TTC549 (cell line): ENCODE measurements at regions not wholly inside any gene's neighbourhood (a gene's known extent, or its start where the extent isn't known, plus 50 kb on each side); places are given as distances from the start of the nearest gene placed in this dataset.

Experiments
- FAIRE-seq: peaks from 2 replicates; lab custom pipeline; 2012; peaks lifted over from hg19 to GRCh38; lab: Jason Lieb, UNC

DNA sequence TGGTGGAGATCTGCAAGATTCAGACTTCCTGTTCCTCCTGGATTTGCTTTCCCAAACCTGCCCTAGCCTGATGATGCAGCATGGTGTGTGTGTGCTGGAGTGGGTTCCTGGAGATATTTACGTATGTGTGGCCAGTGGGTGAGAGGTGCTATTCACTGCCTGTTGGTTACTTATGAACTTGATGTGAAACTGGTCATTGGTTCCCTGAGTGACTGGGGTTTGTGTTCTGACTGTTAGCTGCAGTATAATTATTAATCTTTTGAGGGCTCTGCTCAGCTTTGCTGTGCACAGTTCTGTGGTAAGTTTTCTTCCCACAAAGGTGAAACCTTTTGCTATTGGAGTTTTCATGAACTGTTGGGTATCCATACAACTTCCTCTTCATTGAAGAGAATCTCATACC lies 541.8 kb upstream of the FBXO33 start:
- no peak for FAIRE-seq

DNA sequence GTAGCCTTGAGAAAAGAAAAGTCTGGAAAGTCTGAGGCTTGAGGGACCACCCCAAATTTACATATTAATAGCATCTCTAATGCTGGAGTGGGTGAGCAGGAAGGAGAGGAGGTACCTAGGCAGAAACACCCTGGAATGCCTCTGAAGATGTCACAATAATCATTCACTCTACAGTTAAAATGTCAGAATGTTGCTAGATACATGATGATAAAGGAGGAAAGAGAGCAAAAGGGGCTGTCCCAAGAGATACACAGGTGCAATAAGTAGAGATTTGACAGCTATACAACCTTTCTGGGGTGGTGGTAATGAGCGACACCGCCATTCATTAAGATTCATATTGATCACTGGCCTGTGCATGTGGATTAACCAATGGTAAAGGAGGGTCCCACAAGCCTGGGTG lies 540.5 kb upstream of the FBXO33 start:
- FAIRE-seq, result no peak

DNA sequence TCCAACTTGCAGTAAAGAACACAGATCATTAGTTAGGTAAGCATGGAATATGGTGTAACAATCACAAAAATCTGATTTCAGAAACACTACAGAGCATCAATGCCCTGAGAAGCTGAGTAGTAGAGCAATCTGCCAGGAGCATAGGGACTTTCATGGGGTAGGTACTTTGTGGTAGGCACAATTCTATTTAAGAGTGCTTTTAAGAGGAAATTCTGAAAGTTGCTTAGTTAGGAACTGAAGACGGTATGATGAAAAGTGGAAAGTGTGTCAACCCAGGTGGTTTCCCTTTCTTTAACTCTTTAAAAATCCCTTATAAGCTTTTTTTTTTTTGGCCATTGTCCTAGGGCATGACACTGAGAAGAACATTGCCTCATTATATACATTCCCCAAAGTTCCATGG lies 535.7 kb upstream of the FBXO33 start:
- no peak for FAIRE-seq

DNA sequence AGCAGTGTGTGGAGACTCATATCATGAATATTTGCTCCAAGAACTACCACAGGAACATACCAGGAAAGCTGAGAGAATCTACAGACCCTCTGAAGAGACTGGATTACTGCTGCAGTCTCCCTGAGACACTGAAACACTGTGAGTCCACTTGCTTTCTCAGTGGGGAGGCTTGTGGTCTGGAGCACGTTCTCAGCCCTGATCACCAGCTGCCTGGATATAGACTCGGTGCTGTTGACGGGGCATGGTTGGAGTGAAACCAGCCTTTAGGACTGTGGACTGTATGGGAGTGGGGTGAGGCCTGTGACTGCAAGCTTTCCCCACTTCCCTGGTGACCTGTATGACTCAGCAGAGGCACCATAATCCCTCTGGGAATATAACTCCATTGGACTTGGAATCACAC lies 525.8 kb upstream of the FBXO33 start:
- FAIRE-seq, result no peak

DNA sequence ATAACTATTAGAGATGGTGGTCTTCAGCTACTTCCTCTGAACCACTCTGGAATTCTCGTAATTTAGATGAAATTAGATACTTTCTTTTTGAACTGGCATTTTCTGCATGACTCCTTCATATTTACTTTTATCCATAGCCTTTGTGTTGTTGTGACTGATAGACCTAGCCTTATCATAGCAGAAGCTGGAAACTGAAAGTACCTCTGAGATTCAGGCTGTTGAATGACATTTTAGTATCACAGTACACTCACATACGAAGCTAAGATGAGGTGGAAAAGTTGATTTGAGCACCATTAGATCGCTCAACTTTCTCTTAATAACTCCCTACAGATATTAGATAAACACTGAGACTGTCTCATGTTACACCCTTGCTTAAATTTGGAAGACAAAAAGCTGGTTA lies 525.1 kb upstream of the FBXO33 start:
- FAIRE-seq, result no peak

DNA sequence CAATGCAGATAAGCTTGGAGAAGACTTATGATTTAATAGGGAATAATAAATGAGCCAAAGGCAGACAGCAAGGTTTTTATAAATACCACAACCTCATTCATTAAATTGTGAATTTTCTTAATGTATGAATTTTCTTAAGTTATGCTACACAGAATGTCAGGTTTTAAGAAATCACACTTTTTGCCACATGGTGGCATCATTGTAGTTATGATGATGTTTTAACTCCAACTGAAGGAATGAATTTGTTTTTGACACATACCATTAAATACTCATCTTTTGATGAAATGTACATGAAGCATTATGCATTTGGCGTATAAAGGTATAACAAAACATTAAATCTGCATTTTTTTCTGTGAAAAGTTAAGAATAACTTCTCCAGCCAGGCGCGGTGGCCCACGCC lies 524.1 kb upstream of the FBXO33 start:
- no peak for FAIRE-seq

DNA sequence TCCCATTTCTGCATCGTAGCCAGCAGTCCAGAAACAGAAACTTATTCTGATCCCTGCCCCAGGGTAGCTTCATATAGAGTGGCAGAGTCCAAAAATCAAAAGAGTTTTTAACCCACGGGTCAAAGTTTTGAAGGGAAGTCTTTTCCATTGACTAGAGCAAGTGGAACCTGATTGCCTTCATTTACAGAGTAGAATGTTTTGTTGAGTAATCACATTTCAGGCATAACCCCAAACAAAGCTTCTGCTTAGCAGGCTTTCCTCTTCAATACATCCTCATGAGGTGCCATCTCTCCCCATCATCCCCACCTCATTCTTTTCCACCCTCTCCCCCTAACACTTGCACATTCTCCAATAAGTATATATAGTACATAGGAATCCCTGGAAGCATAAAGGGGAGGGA lies 516.0 kb upstream of the FBXO33 start:
- FAIRE-seq, result no peak

DNA sequence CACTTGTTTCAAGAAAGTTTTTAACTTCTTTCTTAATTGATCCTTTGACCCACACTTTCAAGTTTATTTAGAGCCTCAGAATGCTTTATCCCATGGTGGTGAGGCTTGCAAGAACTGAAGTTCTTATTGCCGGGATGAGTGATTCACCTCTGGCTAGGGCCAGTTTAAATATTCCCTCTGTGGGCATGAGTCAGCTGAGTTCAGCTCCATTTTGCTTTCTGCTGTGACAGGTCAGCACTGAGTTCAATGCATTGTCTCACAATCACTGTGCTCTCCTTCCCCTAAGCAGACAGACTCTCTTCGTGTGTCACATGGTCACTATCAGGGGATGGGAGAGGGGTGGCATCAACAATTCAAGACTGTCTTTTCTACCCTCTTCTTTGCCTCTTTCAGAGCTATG lies 514.6 kb upstream of the FBXO33 start:
- FAIRE-seq, result no peak

DNA sequence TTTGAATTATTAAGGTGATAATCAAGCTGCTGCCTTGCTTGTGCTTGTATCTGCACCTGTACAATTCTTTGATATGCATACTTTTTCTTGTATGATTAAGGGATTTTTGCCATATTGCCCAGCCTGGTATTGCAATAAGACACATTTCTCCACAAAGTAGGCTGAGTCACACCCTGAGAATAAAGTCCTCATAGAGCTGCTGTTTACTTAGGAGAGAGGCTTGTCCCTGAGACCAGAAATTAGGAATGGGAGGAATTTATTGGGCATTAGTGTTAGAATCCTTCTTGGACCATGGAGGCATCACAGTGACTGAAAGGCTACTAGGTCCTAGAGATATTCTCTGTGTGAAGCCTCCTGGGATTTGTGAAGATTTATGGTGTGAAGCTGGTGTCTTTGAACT lies 506.8 kb upstream of the FBXO33 start:
- FAIRE-seq, result no peak

DNA sequence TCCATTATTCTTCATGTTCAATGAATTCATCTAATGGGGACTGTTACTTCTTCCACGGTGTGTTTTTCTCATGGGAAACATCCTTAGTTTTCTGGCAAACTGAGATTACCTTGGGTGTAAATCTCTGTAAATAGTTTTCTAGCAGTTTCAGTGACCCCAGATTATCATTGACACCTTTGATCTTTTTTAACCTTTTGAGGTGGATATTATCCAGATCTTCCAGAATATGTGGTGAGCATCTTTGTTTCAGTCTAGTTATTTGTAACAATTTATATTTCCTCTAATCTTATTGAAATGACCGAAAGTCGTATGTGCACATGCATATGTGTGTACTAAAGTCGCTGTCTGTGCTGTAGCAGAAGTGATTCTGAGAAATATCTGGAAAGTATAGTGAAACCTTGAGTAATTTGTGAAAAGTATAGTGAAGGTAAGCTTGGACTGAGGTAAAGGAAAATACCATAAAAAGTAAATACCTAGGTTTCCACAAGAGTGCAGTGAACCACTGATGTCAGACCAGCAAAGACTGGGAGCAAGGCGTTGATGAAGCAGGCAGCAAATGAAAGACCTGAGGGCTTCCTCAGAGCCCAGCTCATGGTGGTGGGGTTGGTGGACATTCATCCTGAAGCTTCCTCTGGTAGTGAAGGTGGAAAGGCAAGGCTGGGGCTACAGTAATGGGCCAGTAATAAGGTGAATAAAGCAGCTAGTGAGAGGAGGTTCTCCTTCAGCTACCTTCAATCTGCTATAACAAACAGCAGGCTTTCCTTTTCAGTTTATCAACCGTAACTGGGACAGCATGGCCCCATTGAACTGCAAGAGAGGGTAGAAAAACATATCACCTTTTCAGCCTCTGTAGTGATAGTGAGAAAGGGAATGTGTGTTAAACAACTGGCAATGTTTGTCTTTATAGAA lies 480.2 kb upstream of the FBXO33 start:
- no peak for FAIRE-seq

DNA sequence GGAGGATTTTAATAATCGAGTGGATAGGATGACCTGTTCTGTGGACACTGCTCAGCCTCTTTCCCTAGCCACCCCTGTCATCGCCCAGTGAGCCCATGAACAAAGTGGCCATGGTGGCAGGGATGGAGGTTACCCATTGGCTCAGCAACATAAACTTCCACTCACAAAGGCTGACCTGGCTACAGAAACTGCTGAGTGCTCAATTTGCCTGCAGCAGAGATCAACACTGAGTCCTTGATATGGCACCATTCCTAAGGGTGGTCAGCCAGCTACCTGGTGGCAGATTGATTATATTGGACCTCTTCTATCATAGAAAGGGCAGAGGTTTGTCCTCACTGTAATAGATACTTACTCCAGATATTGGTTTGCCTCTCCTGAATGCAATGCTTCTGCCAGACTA lies 465.4 kb upstream of the FBXO33 start:
- no peak for FAIRE-seq

DNA sequence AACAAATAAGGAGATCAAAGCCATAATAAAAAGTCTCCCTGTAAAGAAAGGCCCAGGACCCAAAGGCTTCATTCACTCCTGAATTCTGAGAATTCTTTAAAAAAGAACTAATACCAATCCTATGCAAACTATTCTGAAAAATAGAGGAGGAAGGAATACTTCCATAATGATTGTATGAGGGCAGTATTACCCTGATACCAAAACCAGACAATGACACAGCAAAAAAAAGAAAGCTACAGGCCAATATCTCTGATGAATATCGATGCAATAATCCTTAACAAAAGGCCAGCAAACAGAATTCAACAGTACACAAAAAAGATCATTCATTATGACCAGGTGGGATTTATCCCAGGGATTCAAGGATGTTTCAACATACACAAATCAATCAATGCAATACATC lies 457.8 kb upstream of the FBXO33 start:
- no peak for FAIRE-seq

DNA sequence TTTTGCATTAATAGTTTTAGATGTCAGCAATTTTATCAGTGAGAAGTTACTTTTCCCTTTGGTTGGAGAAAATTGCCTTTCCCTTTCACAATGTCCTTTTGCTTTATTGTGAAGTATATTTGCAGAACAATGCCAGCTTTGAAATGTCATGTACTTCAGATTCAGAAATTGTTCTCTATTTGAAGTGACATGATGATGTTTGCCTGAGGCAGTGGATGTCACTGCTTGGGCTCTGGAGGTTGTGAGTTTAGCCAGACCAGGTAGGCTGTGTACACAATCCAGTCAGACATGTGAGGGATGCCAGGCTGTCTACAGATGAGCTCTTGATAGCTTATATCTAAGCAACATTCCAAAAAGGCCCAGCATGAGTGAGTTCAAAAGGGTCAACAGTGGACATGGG lies 451.9 kb upstream of the FBXO33 start:
- no peak for FAIRE-seq

DNA sequence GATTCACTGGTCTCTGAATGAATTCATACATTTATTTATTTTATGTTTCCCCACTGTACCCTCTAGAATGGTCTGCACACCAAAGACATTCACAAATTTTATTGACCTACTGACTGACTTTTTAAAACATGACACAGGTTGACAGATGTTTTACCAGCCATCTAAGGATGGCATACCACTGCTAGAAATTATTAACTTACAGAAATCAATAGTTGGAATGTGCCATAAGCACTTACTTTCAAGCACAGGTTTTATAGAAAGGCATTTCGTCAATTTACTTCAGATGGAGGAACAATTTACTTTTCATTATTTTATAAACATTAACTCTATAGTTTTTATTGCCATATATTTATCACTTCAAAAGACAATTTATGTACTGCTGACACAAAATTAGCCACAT lies 448.7 kb upstream of the FBXO33 start:
- no peak for FAIRE-seq

DNA sequence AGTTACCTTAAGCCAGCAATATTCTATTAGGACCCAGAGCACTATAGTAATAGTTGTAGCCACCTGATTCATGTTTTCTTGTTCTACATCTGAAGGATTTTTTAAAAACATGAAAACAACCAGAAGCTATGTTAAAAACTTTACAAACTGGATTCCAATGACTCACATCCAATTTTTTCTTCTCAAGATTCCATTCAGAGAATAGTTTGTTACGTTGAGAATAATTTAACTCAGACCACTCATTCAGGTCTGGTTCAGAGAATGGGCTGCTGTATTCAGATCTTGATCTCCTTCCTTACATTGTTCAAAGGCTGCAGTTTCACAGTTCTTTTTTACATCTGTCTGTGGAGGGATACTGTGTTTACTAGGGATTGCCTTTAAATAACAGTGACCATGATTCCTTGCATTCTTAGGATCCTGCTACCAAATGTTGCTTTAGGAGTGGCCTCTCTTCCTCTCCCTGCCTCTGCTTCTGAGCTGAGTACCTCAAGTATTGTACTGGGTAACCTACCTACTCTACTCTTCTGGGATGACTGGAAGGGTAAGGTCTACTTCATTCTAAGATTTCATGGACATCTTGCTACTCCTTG lies 448.0 kb upstream of the FBXO33 start:
- FAIRE-seq, result no peak

DNA sequence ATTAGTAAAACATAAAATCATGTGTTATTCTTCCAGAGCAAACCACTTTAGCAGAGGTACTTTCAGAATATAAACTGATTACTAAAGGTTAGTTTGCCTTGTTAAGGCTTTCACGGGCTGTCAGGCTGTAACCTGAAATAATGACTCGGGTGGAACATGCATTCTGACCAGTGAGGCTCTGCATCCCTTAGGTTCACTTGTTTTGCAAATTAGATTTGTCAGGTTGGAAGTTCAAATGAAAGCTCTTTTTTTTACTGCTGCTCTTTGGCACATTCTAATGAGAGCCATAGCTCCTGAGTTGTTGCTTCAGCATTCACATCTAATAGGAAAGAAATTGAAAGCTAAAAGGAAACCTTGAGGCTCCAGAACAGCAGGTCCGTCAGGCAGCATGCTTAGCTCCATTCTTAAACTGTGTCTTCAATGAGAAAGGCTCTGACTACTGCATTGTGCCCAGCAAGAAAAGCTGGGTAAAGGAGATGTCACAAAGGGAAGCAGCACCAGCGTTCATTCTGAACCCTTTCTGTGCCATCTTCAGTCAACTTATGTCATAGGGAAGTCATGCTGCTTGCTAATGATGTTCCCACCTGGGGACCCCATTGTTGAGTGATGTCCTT lies 445.5 kb upstream of the FBXO33 start:
- FAIRE-seq, result no peak

DNA sequence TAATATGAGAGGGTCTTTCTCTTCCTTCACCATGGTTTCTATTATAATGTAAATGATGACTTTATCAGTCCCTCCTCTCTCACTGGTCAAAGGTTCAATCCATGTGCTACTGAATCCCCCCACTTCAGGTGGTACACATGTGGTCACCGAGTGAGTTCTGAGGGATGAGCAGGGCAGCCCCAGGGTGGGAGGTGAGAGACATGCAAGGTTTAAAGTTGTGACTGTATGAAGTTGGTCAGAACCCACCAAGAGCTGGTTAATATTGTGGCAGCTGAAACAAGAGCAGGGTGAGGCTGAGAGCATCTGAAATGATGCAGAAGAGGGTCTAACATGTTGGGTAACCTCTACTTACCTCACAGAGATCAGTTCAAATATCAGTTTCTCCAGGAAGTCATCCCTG lies 444.7 kb upstream of the FBXO33 start:
- FAIRE-seq, result no peak

DNA sequence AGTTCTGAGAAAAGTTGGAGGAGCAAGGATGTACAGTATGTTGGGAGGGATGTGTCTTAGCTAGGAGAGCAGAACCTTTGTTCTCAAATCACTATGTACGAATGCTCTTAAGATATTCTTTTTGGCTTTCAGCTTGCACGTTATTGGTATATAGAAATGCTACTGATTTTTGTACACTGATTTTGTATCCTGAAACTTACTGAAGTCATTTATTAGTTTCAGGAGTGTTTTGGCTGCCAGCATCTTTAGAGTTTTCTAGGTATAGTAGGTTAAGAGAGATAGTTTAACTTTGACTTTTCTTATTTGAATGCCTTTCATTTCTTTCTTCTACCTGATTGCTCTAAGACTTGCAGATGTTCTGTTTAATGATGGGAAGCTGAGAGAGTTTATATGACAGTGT lies 442.8 kb upstream of the FBXO33 start:
- FAIRE-seq, result no peak

DNA sequence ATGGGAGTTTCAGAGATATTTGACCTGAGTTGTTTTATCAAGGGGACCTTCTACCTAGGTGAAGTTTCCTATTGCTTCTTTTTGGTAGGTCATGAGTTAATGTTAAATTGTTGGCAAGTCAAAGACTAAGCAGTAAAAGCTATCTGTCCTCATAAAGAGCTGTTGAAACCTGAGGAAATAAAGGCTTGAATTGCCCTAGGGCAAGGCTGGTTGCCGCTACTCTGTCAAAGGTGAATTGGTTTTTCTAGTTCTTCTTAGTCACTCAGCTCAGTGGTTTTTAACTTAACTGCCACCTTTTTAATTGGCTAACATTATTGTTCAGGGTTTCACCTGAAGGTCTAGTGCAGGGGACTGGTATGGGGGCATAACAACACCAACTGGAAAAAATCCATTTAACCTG lies 441.6 kb upstream of the FBXO33 start:
- no peak for FAIRE-seq

DNA sequence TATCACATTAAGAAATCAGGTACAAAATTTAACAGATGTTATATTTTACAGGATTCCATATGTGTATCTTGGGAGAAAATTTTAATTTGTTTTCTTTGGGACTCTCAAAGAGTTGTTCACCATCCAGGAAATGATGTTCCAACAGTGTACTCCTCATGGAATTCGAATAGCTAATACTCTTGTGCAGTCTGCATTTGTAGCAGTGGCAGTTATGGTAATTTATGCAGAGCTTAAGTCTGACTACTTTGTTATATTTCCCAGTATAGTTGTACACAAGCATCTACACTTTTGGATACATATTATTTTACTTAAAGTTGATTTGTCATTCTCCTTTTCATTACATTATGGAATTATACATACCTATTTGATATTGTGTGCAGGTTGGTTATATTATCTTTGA lies 436.7 kb upstream of the FBXO33 start:
- FAIRE-seq, result no peak

DNA sequence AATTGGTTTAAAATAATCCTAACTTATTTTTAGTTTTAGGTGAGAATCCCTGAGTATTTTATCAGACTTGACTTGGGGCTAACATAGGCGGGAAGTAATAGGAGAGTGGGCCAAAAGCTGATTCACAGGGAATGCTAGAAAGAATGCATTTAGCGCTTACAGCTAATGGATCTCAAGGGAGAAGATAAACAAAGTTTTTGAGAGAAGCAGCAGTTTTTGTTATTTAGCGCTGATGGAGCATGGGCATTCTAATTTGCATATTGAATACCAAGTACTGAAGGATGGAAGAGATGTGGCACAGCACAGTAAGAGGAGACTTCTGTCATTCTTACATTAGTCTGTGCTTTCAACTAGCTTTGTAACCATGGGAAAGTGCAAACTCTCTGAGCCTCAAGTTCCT lies 436.0 kb upstream of the FBXO33 start:
- no peak for FAIRE-seq

DNA sequence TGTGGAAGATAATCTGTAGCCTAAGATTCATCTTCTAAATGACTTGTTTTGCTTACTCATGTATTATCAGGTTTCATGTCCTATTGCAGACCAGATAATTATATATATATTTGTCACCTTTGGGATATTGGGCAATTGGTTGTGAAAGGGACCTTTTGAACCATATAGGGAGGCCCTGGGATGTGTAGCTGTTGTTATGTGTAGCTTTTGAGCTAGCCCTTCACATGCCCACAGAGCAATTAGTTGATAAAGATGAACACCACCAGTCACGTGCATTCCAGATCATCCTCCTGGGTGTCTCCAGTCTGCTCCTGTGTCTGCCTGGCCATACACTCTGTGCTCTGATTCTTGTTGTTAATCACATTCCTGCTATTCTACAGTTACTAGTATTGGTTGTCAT lies 431.2 kb upstream of the FBXO33 start:
- FAIRE-seq, result no peak

DNA sequence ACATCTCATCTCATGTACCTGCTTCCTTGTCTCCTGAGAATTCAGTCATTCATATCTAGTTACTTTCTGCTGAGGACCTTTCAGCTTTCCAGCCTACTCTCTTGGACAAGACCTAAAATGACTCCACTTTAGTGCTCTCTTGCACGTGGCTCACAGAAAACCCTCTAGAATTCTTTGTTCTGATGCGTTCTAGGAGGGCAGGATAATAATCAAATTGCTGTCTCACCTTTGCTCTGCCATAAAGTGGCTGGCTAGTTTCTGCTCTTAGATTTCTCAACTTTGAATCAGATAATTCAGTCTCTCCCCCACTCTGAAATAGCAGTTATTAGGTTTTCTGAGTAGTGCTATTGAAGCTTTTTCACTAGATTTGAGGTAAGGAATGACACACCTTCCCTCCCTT lies 429.5 kb upstream of the FBXO33 start:
- FAIRE-seq, result no peak

DNA sequence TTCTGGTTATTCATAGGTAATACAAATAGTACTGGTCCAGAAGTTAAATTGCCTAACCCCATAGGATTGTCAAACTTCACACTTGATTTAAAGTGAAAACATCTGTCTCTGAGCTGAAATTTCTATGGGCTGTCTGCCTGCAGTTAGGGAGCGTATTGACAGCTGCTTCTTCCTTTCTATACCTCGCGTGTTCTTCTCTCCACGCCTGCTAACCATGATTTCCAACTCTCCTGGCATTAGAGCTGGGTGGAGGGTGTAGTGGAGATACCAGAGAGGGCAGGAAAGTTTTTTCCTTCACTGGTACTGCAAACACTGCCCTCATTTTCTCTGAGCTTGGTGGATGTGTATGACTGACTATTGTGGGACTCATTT lies 429.0 kb upstream of the FBXO33 start:
- FAIRE-seq, result no peak
